ENCODE measurements at regions not wholly inside any gene's neighbourhood (a gene's known extent, or its start where the extent isn't known, plus 50 kb on each side); places are given as distances from the start of the nearest gene placed in this dataset.

DNA sequence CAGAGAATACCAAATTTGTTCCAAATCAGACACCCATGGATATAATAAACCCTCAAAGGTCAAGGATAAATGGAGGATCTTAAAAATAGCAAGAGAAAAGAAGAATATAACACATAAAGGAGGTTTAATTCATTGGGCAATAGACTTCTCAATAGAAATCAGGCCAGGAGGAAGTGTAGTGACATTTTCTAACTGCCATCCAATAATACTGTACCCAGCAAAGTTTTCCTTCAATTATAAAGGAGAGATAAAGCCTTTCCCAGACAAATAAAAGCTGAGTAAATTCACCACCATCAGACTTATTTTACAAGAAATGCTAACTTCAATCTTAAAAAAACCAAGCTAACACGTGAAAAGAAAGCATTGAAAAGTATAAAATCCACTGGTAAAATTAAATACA lies 121.6 kb downstream of the MSTN start:
- TF ChIP-seq, protein P1, sequence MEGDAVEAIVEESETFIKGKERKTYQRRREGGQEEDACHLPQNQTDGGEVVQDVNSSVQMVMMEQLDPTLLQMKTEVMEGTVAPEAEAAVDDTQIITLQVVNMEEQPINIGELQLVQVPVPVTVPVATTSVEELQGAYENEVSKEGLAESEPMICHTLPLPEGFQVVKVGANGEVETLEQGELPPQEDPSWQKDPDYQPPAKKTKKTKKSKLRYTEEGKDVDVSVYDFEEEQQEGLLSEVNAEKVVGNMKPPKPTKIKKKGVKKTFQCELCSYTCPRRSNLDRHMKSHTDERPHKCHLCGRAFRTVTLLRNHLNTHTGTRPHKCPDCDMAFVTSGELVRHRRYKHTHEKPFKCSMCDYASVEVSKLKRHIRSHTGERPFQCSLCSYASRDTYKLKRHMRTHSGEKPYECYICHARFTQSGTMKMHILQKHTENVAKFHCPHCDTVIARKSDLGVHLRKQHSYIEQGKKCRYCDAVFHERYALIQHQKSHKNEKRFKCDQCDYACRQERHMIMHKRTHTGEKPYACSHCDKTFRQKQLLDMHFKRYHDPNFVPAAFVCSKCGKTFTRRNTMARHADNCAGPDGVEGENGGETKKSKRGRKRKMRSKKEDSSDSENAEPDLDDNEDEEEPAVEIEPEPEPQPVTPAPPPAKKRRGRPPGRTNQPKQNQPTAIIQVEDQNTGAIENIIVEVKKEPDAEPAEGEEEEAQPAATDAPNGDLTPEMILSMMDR (IDR thresholded peaks at IDR 0.05) = no peak
- TF ChIP-seq, protein P2, sequence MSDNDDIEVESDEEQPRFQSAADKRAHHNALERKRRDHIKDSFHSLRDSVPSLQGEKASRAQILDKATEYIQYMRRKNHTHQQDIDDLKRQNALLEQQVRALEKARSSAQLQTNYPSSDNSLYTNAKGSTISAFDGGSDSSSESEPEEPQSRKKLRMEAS (CRISPR knock-in tag; IDR thresholded peaks at IDR 0.05) = no peak
- TF ChIP-seq, protein P3, sequence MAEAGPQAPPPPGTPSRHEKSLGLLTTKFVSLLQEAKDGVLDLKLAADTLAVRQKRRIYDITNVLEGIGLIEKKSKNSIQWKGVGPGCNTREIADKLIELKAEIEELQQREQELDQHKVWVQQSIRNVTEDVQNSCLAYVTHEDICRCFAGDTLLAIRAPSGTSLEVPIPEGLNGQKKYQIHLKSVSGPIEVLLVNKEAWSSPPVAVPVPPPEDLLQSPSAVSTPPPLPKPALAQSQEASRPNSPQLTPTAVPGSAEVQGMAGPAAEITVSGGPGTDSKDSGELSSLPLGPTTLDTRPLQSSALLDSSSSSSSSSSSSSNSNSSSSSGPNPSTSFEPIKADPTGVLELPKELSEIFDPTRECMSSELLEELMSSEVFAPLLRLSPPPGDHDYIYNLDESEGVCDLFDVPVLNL (CRISPR knock-in tag; IDR thresholded peaks at IDR 0.05; ENCODE audit: borderline replicate concordance, low read depth) = no peak
- TF ChIP-seq, protein P4, sequence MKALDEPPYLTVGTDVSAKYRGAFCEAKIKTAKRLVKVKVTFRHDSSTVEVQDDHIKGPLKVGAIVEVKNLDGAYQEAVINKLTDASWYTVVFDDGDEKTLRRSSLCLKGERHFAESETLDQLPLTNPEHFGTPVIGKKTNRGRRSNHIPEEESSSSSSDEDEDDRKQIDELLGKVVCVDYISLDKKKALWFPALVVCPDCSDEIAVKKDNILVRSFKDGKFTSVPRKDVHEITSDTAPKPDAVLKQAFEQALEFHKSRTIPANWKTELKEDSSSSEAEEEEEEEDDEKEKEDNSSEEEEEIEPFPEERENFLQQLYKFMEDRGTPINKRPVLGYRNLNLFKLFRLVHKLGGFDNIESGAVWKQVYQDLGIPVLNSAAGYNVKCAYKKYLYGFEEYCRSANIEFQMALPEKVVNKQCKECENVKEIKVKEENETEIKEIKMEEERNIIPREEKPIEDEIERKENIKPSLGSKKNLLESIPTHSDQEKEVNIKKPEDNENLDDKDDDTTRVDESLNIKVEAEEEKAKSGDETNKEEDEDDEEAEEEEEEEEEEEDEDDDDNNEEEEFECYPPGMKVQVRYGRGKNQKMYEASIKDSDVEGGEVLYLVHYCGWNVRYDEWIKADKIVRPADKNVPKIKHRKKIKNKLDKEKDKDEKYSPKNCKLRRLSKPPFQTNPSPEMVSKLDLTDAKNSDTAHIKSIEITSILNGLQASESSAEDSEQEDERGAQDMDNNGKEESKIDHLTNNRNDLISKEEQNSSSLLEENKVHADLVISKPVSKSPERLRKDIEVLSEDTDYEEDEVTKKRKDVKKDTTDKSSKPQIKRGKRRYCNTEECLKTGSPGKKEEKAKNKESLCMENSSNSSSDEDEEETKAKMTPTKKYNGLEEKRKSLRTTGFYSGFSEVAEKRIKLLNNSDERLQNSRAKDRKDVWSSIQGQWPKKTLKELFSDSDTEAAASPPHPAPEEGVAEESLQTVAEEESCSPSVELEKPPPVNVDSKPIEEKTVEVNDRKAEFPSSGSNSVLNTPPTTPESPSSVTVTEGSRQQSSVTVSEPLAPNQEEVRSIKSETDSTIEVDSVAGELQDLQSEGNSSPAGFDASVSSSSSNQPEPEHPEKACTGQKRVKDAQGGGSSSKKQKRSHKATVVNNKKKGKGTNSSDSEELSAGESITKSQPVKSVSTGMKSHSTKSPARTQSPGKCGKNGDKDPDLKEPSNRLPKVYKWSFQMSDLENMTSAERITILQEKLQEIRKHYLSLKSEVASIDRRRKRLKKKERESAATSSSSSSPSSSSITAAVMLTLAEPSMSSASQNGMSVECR (CRISPR knock-in tag; IDR thresholded peaks at IDR 0.05; ENCODE audit: borderline replicate concordance) = no peak
- TF ChIP-seq, protein P5, sequence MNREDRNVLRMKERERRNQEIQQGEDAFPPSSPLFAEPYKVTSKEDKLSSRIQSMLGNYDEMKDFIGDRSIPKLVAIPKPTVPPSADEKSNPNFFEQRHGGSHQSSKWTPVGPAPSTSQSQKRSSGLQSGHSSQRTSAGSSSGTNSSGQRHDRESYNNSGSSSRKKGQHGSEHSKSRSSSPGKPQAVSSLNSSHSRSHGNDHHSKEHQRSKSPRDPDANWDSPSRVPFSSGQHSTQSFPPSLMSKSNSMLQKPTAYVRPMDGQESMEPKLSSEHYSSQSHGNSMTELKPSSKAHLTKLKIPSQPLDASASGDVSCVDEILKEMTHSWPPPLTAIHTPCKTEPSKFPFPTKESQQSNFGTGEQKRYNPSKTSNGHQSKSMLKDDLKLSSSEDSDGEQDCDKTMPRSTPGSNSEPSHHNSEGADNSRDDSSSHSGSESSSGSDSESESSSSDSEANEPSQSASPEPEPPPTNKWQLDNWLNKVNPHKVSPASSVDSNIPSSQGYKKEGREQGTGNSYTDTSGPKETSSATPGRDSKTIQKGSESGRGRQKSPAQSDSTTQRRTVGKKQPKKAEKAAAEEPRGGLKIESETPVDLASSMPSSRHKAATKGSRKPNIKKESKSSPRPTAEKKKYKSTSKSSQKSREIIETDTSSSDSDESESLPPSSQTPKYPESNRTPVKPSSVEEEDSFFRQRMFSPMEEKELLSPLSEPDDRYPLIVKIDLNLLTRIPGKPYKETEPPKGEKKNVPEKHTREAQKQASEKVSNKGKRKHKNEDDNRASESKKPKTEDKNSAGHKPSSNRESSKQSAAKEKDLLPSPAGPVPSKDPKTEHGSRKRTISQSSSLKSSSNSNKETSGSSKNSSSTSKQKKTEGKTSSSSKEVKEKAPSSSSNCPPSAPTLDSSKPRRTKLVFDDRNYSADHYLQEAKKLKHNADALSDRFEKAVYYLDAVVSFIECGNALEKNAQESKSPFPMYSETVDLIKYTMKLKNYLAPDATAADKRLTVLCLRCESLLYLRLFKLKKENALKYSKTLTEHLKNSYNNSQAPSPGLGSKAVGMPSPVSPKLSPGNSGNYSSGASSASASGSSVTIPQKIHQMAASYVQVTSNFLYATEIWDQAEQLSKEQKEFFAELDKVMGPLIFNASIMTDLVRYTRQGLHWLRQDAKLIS (CRISPR knock-in tag; IDR thresholded peaks at IDR 0.05; ENCODE audit: borderline replicate concordance) = no peak
- TF ChIP-seq, protein P6, sequence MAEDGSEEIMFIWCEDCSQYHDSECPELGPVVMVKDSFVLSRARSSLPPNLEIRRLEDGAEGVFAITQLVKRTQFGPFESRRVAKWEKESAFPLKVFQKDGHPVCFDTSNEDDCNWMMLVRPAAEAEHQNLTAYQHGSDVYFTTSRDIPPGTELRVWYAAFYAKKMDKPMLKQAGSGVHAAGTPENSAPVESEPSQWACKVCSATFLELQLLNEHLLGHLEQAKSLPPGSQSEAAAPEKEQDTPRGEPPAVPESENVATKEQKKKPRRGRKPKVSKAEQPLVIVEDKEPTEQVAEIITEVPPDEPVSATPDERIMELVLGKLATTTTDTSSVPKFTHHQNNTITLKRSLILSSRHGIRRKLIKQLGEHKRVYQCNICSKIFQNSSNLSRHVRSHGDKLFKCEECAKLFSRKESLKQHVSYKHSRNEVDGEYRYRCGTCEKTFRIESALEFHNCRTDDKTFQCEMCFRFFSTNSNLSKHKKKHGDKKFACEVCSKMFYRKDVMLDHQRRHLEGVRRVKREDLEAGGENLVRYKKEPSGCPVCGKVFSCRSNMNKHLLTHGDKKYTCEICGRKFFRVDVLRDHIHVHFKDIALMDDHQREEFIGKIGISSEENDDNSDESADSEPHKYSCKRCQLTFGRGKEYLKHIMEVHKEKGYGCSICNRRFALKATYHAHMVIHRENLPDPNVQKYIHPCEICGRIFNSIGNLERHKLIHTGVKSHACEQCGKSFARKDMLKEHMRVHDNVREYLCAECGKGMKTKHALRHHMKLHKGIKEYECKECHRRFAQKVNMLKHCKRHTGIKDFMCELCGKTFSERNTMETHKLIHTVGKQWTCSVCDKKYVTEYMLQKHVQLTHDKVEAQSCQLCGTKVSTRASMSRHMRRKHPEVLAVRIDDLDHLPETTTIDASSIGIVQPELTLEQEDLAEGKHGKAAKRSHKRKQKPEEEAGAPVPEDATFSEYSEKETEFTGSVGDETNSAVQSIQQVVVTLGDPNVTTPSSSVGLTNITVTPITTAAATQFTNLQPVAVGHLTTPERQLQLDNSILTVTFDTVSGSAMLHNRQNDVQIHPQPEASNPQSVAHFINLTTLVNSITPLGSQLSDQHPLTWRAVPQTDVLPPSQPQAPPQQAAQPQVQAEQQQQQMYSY (CRISPR knock-in tag; IDR thresholded peaks at IDR 0.05) = no peak
- no peak for TF ChIP-seq SMAD3 (CRISPR knock-in tag; IDR thresholded peaks at IDR 0.05; ENCODE audit: borderline replicate concordance)
